Neural progenitor cell (in vitro differentiated cells): ENCODE measurements at regions not wholly inside any gene's neighbourhood (a gene's known extent, or its start where the extent isn't known, plus 50 kb on each side); places are given as distances from the start of the nearest gene placed in this dataset.

Experiments used
- CTCF ChIP-seq: fragments of 200-600 bp; sonication (generic); IDR thresholded peaks from 2 replicates; pipeline ENCODE4 v1.5.1; 2017; ENCODE audit warnings: antibody characterized with exemption, mild to moderate bottlenecking
- EZH2phosphoT487 ChIP-seq: fragments of 200-600 bp; sonication (generic); IDR thresholded peaks from 2 replicates; pipeline ENCODE4 v1.6.1; 2017; ENCODE audit warnings: antibody characterized with exemption

GRCh38 chr4:97197106-97197505, 946.2 kb downstream of the STPG2 start:
- no peak for TF ChIP-seq CTCF
- TF ChIP-seq EZH2phosphoT487: no peak
